ENCODE measurements at regions not wholly inside any gene's neighbourhood (a gene's known extent, or its start where the extent isn't known, plus 50 kb on each side); places are given as distances from the start of the nearest gene placed in this dataset.

- DNase-seq, result no peak
- H3K4me2 ChIP-seq (ENCODE audit: low read length, poor library complexity, severe bottlenecking), result no peak overlapping the region
Observed at GRCh38 chr6:109242925-109243324, 139.3 kb downstream of the CD164 start.

DNA sequence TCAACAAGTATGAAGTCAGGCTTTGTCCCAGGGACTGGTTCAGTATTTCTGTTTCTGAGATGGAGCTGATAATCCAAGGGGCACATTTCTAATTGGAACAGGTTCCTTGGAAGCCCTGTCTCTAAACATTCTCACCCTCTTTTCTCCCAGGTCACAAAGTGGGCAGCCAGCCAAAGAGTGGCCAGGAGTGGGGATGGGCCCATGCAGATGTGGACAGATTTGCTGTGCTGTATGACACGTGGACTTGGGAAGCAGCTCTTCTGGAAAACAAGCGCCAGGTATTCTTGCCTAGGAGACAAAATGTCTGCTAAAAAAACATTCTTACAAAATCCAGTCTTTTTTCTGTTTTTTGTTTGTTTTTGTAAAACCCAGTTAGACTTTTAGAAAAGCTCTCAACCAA is 140.2 kb downstream of the CD164 start:
- 100% methylated on average over 1 of the region's 2 CpGs for WGBS
- no peak overlapping the region for H2BK15ac ChIP-seq (ENCODE audit: low read depth, poor library complexity, severe bottlenecking)

More at GRCh38 chr6:109242925-109243324, 139.3 kb downstream of the CD164 start:
- H3K9me3 ChIP-seq (ENCODE audit: control insufficient read depth, low read length), result no peaks in the 10 kb centered on the region
- H3K4ac ChIP-seq (ENCODE audit: low read depth in 1 of 2, low read length in 2 of 2), result no peak overlapping the region
- H3K9ac ChIP-seq (ENCODE audit: low read length), result no peak overlapping the region
- no peak overlapping the region for H2BK120ac ChIP-seq (ENCODE audit: low read depth, low read length)
- H4K8ac ChIP-seq (ENCODE audit: low read length), result no peak overlapping the region
- H2BK5ac ChIP-seq (ENCODE audit: low read depth, low read length, poor library complexity, severe bottlenecking), result no peak overlapping the region
- no peak overlapping the region for H2BK15ac ChIP-seq (ENCODE audit: low read depth, poor library complexity, severe bottlenecking)
- no peaks in the 10 kb centered on the region for H3K27me3 ChIP-seq (ENCODE audit: control insufficient read depth in 1 of 2, insufficient read depth in 1 of 2, low read length in 2 of 2)
- no peak overlapping the region for H3K14ac ChIP-seq (ENCODE audit: low read length in 2 of 2)
- H2AFZ ChIP-seq (ENCODE audit: low read depth, low read length), result no peak overlapping the region
- no peak overlapping the region for H3K4me3 ChIP-seq (ENCODE audit: insufficient read depth in 1 of 2, low read depth in 1 of 2, low read length in 2 of 2)
- H3K27ac ChIP-seq (ENCODE audit: low read length, poor library complexity, severe bottlenecking), result no peak overlapping the region
- no peak overlapping the region for H2AK5ac ChIP-seq (ENCODE audit: low read length, severe bottlenecking)
- WGBS, result 83% methylated on average over 2 of the region's 3 CpGs
- no peaks in the 10 kb centered on the region for H3K79me1 ChIP-seq (replicated peaks; ENCODE audit: low read length, poor library complexity, severe bottlenecking)
- H3K18ac ChIP-seq (ENCODE audit: low read depth in 1 of 2, low read length in 2 of 2), result no peak overlapping the region
- no peak overlapping the region for H2BK12ac ChIP-seq (ENCODE audit: low read length in 2 of 2)
- H3K4me1 ChIP-seq (ENCODE audit: control insufficient read depth, insufficient read depth, low read depth, low read length), result peaks cover 2% of the 10 kb centered on the region
- no peaks in the 10 kb centered on the region for H3K36me3 ChIP-seq (ENCODE audit: control insufficient read depth in 1 of 2, insufficient read depth in 2 of 2, low read depth in 1 of 2, low read length in 2 of 2)
- no peak overlapping the region for H4K91ac ChIP-seq (ENCODE audit: low read length)
- H3K23ac ChIP-seq (ENCODE audit: low read length in 2 of 2), result no peak overlapping the region

DNA sequence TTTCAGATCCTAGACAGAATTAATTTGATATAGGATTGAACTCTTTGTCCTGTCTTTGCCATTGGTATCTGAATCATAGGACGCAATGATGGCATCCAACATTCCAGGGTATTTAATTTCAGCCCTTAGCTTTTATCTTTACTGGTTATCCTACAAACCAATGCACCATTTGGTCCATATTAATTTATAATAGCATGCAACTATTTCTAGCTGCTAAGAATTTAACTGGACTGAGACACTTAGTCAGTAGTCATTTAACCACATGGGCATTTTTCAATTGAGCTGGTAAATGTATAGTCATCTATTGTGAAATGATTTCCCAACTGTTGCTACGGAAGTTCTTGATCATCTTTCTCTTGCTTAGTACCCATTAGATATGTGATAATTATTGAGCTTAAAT is 141.1 kb downstream of the CD164 start:
- Histone ChIP-seq H2BK5ac (ENCODE audit: low read depth, low read length, poor library complexity, severe bottlenecking) (no peak overlapping the region), H3K4me3 (ENCODE audit: insufficient read depth in 1 of 2, low read depth in 1 of 2, low read length in 2 of 2) (no peak overlapping the region), H3K23ac (ENCODE audit: low read length in 2 of 2) (no peak overlapping the region), H3K79me1 (replicated peaks; ENCODE audit: low read length, poor library complexity, severe bottlenecking) (no peaks in the 10 kb centered on the region), H3K9ac (ENCODE audit: low read length) (peak overlapping the region; percentile 66), H2BK15ac (ENCODE audit: low read depth, poor library complexity, severe bottlenecking) (no peak overlapping the region), H2BK12ac (ENCODE audit: low read length in 2 of 2) (no peak overlapping the region), H3K14ac (ENCODE audit: low read length in 2 of 2) (no peak overlapping the region), H2AK5ac (ENCODE audit: low read length, severe bottlenecking) (no peak overlapping the region), H3K4ac (ENCODE audit: low read depth in 1 of 2, low read length in 2 of 2) (no peak overlapping the region), H3K27ac (ENCODE audit: low read length, poor library complexity, severe bottlenecking) (no peak overlapping the region), H3K36me3 (ENCODE audit: control insufficient read depth in 1 of 2, insufficient read depth in 2 of 2, low read depth in 1 of 2, low read length in 2 of 2) (no peaks in the 10 kb centered on the region), H3K9me3 (ENCODE audit: control insufficient read depth, low read length) (no peaks in the 10 kb centered on the region), H3K4me1 (ENCODE audit: control insufficient read depth, insufficient read depth, low read depth, low read length) (peaks cover 2% of the 10 kb centered on the region), H4K91ac (ENCODE audit: low read length) (no peak overlapping the region), H2AFZ (ENCODE audit: low read depth, low read length) (no peak overlapping the region), H3K27me3 (ENCODE audit: control insufficient read depth in 1 of 2, insufficient read depth in 1 of 2, low read length in 2 of 2) (no peaks in the 10 kb centered on the region), H4K8ac (ENCODE audit: low read length) (no peak overlapping the region), H3K18ac (ENCODE audit: low read depth in 1 of 2, low read length in 2 of 2) (no peak overlapping the region), H3K4me2 (ENCODE audit: low read length, poor library complexity, severe bottlenecking) (no peak overlapping the region), H2BK120ac (ENCODE audit: low read depth, low read length) (no peak overlapping the region)
- DNase-seq, result peak; percentile 63
- 91% methylated on average over 1 of the region's 2 CpGs for WGBS

More for the DNA sequence above, 140.2 kb downstream of the CD164 start:
- Histone ChIP-seq H3K9me3 (ENCODE audit: control insufficient read depth, low read length) (no peaks in the 10 kb centered on the region), H3K27me3 (ENCODE audit: control insufficient read depth in 1 of 2, insufficient read depth in 1 of 2, low read length in 2 of 2) (no peaks in the 10 kb centered on the region), H2BK120ac (ENCODE audit: low read depth, low read length) (no peak overlapping the region), H3K4me1 (ENCODE audit: control insufficient read depth, insufficient read depth, low read depth, low read length) (peaks cover 2% of the 10 kb centered on the region), H3K79me1 (replicated peaks; ENCODE audit: low read length, poor library complexity, severe bottlenecking) (no peaks in the 10 kb centered on the region), H3K4me2 (ENCODE audit: low read length, poor library complexity, severe bottlenecking) (no peak overlapping the region), H3K18ac (ENCODE audit: low read depth in 1 of 2, low read length in 2 of 2) (no peak overlapping the region), H3K9ac (ENCODE audit: low read length) (peak overlapping the region; percentile 66), H4K91ac (ENCODE audit: low read length) (no peak overlapping the region), H3K23ac (ENCODE audit: low read length in 2 of 2) (no peak overlapping the region), H2AFZ (ENCODE audit: low read depth, low read length) (no peak overlapping the region), H2AK5ac (ENCODE audit: low read length, severe bottlenecking) (no peak overlapping the region), H4K8ac (ENCODE audit: low read length) (no peak overlapping the region), H3K14ac (ENCODE audit: low read length in 2 of 2) (no peak overlapping the region), H3K27ac (ENCODE audit: low read length, poor library complexity, severe bottlenecking) (no peak overlapping the region), H3K4me3 (ENCODE audit: insufficient read depth in 1 of 2, low read depth in 1 of 2, low read length in 2 of 2) (no peak overlapping the region), H3K36me3 (ENCODE audit: control insufficient read depth in 1 of 2, insufficient read depth in 2 of 2, low read depth in 1 of 2, low read length in 2 of 2) (no peaks in the 10 kb centered on the region), H2BK5ac (ENCODE audit: low read depth, low read length, poor library complexity, severe bottlenecking) (no peak overlapping the region), H3K4ac (ENCODE audit: low read depth in 1 of 2, low read length in 2 of 2) (no peak overlapping the region), H2BK12ac (ENCODE audit: low read length in 2 of 2) (no peak overlapping the region)
- DNase-seq, result no peak

- Histone ChIP-seq H2BK12ac (ENCODE audit: low read length in 2 of 2) (peak overlapping the region in 1 of 2 experiments; percentile 80), H3K4me3 (ENCODE audit: insufficient read depth in 1 of 2, low read depth in 1 of 2, low read length in 2 of 2) (peak overlapping the region in 1 of 2 experiments; percentile 21), H3K18ac (ENCODE audit: low read depth in 1 of 2, low read length in 2 of 2) (peak overlapping the region in 1 of 2 experiments; percentile 61), H2AK5ac (ENCODE audit: low read length, severe bottlenecking) (no peak overlapping the region), H3K79me1 (replicated peaks; ENCODE audit: low read length, poor library complexity, severe bottlenecking) (no peaks in the 10 kb centered on the region), H2BK120ac (ENCODE audit: low read depth, low read length) (no peak overlapping the region), H3K14ac (ENCODE audit: low read length in 2 of 2) (peak overlapping the region in 1 of 2 experiments; percentile 51), H3K4me2 (ENCODE audit: low read length, poor library complexity, severe bottlenecking) (no peak overlapping the region), H2BK15ac (ENCODE audit: low read depth, poor library complexity, severe bottlenecking) (no peak overlapping the region), H3K9ac (ENCODE audit: low read length) (peak overlapping the region; percentile 82), H3K4me1 (ENCODE audit: control insufficient read depth, insufficient read depth, low read depth, low read length) (peaks cover 2% of the 10 kb centered on the region), H3K4ac (ENCODE audit: low read depth in 1 of 2, low read length in 2 of 2) (peak overlapping the region in 1 of 2 experiments; percentile 11), H2AFZ (ENCODE audit: low read depth, low read length) (no peak overlapping the region), H3K9me3 (ENCODE audit: control insufficient read depth, low read length) (no peaks in the 10 kb centered on the region), H3K23ac (ENCODE audit: low read length in 2 of 2) (no peak overlapping the region), H2BK5ac (ENCODE audit: low read depth, low read length, poor library complexity, severe bottlenecking) (no peak overlapping the region), H3K36me3 (ENCODE audit: control insufficient read depth in 1 of 2, insufficient read depth in 2 of 2, low read depth in 1 of 2, low read length in 2 of 2) (no peaks in the 10 kb centered on the region), H3K27me3 (ENCODE audit: control insufficient read depth in 1 of 2, insufficient read depth in 1 of 2, low read length in 2 of 2) (no peaks in the 10 kb centered on the region), H4K8ac (ENCODE audit: low read length) (peak overlapping the region; percentile 45), H3K27ac (ENCODE audit: low read length, poor library complexity, severe bottlenecking) (no peak overlapping the region), H4K91ac (ENCODE audit: low read length) (peak overlapping the region; percentile 11)
- DNase-seq, result peak; percentile 18
- WGBS, result 79% methylated on average over 6 of the region's 7 CpGs
Observed at GRCh38 chr6:109240370-109241084, 141.7 kb downstream of the CD164 start.
